Fibroblast of villous mesenchyme (primary cell): ENCODE measurements at regions not wholly inside any gene's neighbourhood (a gene's known extent, or its start where the extent isn't known, plus 50 kb on each side); places are given as distances from the start of the nearest gene placed in this dataset.

Source experiments
- DNase-seq: peaks from one replicate; pipeline ENCODE4 v3.0.0-alpha.2; 2010; ENCODE audit warnings: low read depth
- H3K4me3 ChIP-seq: 2 replicates; pipeline ENCODE4 v1.5.1; 2011; ENCODE audit warnings: low read depth, mild to moderate bottlenecking, low read length
- TF ChIP-seq, protein P1 (sequence below): IDR thresholded peaks from 2 replicates; pipeline ENCODE4 v1.5.1; 2012; ENCODE audit warnings: low read depth, mild to moderate bottlenecking, low read length; ENCODE audit not compliant: insufficient read depth

DNA sequence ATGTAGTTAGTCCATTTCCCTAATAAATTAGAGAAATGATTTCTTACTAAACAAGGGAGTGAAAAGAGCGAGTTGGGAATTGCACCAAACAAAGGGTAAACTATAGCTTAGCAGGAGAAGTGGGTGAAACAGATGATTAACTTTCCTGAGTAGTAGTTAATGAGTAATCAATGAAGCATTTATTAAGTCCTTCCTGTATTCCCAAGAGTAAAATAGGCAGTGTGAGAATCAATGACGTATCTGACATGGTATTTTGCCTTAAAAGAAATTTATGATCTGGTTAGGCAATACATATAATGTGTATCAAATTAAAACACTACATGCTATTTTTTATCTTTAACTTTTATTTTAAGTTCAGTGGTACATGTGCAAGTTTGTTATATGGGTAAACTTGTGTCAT, 142.8 kb downstream of the KLF5 start:
- DNase-seq, result no peak
- H3K4me3 ChIP-seq, result no peak overlapping the region

DNA sequence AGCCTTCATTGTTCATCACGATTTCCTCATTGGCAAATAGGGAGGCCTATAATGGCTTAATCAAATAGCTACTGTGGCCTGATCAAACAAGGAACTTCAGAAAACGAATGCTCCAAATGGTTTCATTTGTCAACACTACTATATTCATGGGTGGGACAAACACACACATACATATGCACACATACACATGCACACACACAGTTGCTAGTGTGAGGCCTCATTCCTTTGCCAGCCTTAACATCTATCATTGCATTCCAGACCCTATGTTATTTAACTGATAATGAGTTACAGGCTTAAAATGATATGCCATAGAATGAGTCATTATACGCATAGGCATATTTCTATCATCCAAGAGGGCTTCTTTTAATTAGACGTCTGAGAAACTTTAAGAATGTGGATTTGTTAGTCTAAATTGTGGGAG, 140.2 kb downstream of the KLF5 start:
- TF ChIP-seq, protein P1, sequence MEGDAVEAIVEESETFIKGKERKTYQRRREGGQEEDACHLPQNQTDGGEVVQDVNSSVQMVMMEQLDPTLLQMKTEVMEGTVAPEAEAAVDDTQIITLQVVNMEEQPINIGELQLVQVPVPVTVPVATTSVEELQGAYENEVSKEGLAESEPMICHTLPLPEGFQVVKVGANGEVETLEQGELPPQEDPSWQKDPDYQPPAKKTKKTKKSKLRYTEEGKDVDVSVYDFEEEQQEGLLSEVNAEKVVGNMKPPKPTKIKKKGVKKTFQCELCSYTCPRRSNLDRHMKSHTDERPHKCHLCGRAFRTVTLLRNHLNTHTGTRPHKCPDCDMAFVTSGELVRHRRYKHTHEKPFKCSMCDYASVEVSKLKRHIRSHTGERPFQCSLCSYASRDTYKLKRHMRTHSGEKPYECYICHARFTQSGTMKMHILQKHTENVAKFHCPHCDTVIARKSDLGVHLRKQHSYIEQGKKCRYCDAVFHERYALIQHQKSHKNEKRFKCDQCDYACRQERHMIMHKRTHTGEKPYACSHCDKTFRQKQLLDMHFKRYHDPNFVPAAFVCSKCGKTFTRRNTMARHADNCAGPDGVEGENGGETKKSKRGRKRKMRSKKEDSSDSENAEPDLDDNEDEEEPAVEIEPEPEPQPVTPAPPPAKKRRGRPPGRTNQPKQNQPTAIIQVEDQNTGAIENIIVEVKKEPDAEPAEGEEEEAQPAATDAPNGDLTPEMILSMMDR, result no peak
- no peak overlapping the region for H3K4me3 ChIP-seq
- no peak for DNase-seq

More for the DNA sequence above, 142.8 kb downstream of the KLF5 start:
- TF ChIP-seq, protein P1, result no peak

DNA sequence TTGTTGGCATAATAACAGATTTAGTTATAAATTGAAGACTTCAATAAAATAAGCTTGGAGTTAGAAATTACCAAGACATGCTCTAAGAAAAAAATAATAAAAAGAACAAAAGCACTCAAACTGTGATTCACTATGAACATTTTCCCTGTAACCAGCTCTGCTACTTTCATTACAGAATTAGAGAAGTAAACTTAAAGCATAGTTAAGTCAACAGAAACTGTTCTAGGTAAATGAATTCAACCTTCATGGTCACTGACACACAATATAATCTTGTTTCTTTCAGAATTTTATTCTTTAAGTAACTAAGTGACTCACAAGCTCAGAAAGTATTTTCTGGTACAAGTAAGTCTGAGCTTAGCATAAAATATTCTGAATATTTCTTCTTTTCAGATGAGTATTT, 136.3 kb downstream of the KLF5 start:
- no peak overlapping the region for H3K4me3 ChIP-seq
- DNase-seq, result no peak
- TF ChIP-seq, protein P1, result no peak

DNA sequence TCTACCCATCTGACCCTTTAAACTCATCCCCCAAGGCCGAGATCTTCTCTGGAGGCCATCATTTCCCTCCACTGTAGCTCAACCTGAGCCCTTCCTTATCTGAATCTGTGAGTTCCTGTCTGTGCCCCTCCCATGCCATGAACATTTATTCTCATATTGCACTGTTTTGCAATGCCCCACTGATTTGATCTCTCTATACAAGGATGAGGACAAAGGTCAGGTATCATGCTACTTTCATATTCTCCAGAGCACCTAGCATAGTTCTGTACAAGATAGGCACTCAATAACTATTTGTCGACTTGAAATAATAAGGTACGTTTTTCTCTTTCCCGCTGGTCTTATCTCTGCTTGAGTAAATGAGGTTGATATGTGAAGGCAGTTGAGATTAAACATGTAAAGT, 135.5 kb downstream of the KLF5 start:
- DNase-seq, result no peak
- H3K4me3 ChIP-seq, result no peak overlapping the region
- TF ChIP-seq, protein P1, result no peak

DNA sequence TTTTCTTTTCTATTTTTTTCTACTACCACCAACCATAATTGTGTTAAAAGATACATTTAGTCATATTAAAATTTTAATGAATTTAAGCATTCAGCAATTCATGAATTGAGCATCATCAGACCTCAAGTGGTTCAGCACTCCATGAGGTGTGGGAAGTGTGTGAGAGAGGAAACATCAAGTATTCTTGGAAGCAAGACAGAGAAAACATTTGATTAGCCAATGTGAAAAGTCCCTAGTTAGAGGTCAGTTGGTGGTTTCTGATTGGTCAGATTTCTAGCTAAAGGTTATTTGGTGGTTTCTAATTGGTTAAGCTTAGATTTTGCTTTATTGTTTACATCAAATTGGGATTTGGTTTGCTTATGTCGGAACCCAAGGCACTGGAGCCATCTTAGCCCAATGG, 134.7 kb downstream of the KLF5 start:
- DNase-seq, result no peak
- no peak overlapping the region for H3K4me3 ChIP-seq
- TF ChIP-seq, protein P1, result no peak

DNA sequence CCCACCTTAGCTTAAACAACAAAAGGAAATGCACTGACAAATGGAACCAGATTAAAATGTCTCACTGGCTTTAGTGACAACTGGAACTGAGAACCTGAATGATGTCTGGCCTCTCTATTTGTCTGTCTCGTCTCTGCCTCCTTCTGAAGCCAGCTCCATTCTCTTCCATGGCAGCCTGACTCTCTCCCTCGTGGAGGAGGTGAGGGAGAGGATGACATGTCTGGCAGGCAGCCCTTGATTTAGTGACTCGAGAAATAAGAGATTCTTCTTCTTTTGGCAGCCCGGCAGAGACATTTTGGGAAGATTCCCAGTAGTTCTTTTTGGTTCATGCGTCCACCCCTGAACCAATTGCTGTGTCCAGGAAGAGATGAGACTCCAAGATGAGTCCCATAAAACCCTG, 131.7 kb downstream of the KLF5 start:
- TF ChIP-seq, protein P1, result no peak
- DNase-seq, result no peak

DNA sequence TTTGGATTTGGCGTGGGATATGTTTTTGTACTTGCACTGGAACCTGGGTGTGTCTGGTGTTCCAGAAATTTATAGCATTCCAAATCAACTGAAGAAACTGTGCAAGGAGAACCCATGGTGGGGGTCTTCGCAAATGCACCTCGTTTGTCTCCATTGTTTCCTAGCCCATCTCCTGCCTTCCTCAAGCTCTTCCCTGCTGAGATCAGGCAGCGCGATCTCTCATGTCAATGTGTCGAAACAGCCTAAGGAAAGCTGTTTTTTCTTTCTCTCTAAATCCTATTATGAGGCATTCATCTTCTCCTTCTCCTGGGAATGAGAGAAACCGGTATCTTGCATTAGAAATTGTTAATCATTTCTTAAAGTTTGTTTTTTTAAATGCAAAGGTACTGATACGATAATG, 131.0 kb downstream of the KLF5 start:
- H3K4me3 ChIP-seq, result no peak overlapping the region
- TF ChIP-seq, protein P1, result no peak

More for the DNA sequence above, 131.7 kb downstream of the KLF5 start:
- no peak overlapping the region for H3K4me3 ChIP-seq

More for the DNA sequence above, 131.0 kb downstream of the KLF5 start:
- no peak for DNase-seq
